OCI-LY3 (cell line): ENCODE measurements at regions not wholly inside any gene's neighbourhood (a gene's known extent, or its start where the extent isn't known, plus 50 kb on each side); places are given as distances from the start of the nearest gene placed in this dataset.

Source experiments
- H2AFZ ChIP-seq: fragments of 200-600, 300-600 bp; shearing (Covaris generic); 2 replicates; pipeline ENCODE4 v1.6.0; 2014; ENCODE audit warnings: antibody characterized with exemption, low read depth, low read length
- H3K27ac ChIP-seq: fragments of 200-600, 300-600 bp; sonication (generic); 2 replicates; pipeline ENCODE4 v1.5.1; 2014; ENCODE audit warnings: mild to moderate bottlenecking, low read length, moderate library complexity, mixed read lengths
- H3K27me3 ChIP-seq: fragments of 200-600, 300-600 bp; sonication (generic); 2 replicates; pipeline ENCODE4 v1.6.1; 2014; ENCODE audit warnings: low read depth, low read length, mixed read lengths
- H3K36me3 ChIP-seq: fragments of 200-600, 300-600 bp; sonication (generic); replicated peaks from 2 replicates; pipeline ENCODE3; 2014; ENCODE audit warnings: low read depth, low read length, mixed read lengths
- H3K4me1 ChIP-seq: fragments of 300-600, 200-600 bp; sonication (generic); 2 replicates; pipeline ENCODE4 v1.6.1; 2014; ENCODE audit warnings: low read length, mixed read lengths
- H3K4me2 ChIP-seq: fragments of 200-600, 300-600 bp; sonication (generic); 2 replicates; pipeline ENCODE4 v1.6.1; 2014; ENCODE audit warnings: low read length, mixed read lengths
- H3K4me3 ChIP-seq: fragments of 300-600, 200-600 bp; sonication (generic); 2 replicates; pipeline ENCODE4 v1.5.1; 2014; ENCODE audit warnings: antibody characterized with exemption, mild to moderate bottlenecking, low read length, moderate library complexity
- H3K79me2 ChIP-seq: fragments of 300-600, 200-600 bp; shearing (Covaris generic); 2 replicates; pipeline ENCODE4 v1.6.1; 2014; ENCODE audit warnings: mild to moderate bottlenecking, low read length, mixed read lengths
- H3K9ac ChIP-seq: fragments of 300-600, 200-600 bp; shearing (Covaris generic); 2 replicates; pipeline ENCODE4 v1.6.0; 2014; ENCODE audit warnings: mild to moderate bottlenecking, low read length, moderate library complexity
- H3K9me3 ChIP-seq: fragments of 200-600, 300-600 bp; shearing (Covaris generic); 2 replicates; pipeline ENCODE4 v1.6.1; 2014; ENCODE audit warnings: low read length, mixed read lengths; ENCODE audit not compliant: insufficient read depth
- H4K20me1 ChIP-seq: fragments of 200-600, 300-600 bp; sonication (generic); 2 replicates; pipeline ENCODE4 v1.6.1; 2016; ENCODE audit warnings: low read length, mixed read lengths; ENCODE audit not compliant: insufficient read depth
- EZH2phosphoT487 ChIP-seq: fragments of 200-600 bp; shearing (Covaris generic); IDR thresholded peaks from 2 replicates; pipeline ENCODE4 v1.6.1; 2018; ENCODE audit warnings: antibody characterized with exemption, mixed run types, low read depth
- TF ChIP-seq, protein P1 (sequence below): fragments of 200-600, 300-600 bp; sonication (generic); IDR thresholded peaks from 2 replicates; pipeline ENCODE4 v1.5.1; 2014; ENCODE audit warnings: antibody characterized with exemption, low read length, low read depth

DNA sequence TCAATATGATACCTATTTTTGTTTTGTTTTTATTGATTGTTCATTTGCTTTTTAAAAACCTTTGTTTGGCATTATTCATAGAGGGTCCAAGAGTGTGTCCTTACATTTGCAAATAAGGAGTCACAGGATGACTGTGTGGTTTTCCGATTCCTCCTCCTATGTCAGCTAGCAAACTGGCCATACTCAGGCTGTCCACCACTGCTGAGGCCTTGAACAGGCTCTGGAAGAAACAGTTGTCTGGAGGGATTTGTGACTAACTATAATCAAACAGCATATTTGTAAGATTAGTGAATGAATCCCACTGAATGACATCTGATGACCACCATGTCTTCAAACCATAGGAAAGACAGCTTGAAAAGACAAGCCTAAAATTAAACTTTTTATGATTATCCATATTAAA is 423.4 kb upstream of the ATP11B start:
- Histone ChIP-seq H3K4me1 (no peaks in the 10 kb centered on the region), H3K36me3 (no peaks in the 10 kb centered on the region), H3K9ac (no peak overlapping the region), H3K27me3 (no peaks in the 10 kb centered on the region), H3K9me3 (no peaks in the 10 kb centered on the region), H3K4me2 (no peak overlapping the region), H3K27ac (no peak overlapping the region), H3K79me2 (no peaks in the 10 kb centered on the region), H4K20me1 (no peaks in the 10 kb centered on the region), H2AFZ (no peak overlapping the region), H3K4me3 (no peak overlapping the region)
- no peak for TF ChIP-seq EZH2phosphoT487
- TF ChIP-seq, protein P1, sequence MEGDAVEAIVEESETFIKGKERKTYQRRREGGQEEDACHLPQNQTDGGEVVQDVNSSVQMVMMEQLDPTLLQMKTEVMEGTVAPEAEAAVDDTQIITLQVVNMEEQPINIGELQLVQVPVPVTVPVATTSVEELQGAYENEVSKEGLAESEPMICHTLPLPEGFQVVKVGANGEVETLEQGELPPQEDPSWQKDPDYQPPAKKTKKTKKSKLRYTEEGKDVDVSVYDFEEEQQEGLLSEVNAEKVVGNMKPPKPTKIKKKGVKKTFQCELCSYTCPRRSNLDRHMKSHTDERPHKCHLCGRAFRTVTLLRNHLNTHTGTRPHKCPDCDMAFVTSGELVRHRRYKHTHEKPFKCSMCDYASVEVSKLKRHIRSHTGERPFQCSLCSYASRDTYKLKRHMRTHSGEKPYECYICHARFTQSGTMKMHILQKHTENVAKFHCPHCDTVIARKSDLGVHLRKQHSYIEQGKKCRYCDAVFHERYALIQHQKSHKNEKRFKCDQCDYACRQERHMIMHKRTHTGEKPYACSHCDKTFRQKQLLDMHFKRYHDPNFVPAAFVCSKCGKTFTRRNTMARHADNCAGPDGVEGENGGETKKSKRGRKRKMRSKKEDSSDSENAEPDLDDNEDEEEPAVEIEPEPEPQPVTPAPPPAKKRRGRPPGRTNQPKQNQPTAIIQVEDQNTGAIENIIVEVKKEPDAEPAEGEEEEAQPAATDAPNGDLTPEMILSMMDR, result no peak

DNA sequence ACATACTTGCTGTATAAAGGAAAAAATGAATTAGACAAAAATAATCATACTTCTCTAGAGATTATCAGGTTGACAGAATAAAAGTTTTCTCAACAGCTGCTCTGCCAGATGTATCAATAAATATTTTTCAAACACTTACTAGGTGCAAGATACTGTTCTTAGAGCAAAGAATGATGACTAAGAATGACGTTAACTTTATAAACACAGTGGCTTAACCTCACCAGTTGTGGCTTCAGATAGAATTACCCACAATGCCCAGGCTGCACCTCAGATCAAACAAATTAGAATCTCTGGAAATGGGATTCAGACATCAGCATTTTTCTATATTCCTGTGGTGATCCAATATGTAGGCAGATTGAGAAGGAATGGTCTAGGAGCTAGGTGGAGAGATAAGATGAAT is 422.4 kb upstream of the ATP11B start:
- Histone ChIP-seq H3K79me2 (no peaks in the 10 kb centered on the region), H3K9ac (no peak overlapping the region), H4K20me1 (no peaks in the 10 kb centered on the region), H3K4me1 (no peaks in the 10 kb centered on the region), H2AFZ (no peak overlapping the region), H3K27me3 (no peaks in the 10 kb centered on the region), H3K27ac (no peak overlapping the region), H3K4me3 (no peak overlapping the region), H3K4me2 (no peak overlapping the region), H3K36me3 (no peaks in the 10 kb centered on the region), H3K9me3 (no peaks in the 10 kb centered on the region)
- no peak for TF ChIP-seq EZH2phosphoT487
- TF ChIP-seq, protein P1, result no peak

DNA sequence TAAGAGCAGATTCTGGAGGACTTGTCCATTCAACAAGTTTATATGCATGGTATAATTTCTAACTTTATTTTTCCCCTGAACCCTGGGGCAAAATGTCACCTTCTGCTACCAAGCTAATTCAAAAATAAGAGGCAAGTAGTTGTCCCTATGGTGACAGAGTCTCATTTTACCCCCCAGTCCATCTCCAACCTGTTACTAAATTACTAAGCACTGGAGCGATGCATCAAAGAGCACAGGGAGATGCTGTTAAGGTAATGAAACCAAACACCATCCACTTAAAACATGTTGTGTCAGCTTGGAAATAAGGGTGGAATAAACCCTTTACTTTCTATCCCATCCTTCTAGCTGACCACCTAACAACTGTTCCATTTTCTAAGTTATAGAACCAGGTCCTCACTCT is 417.4 kb upstream of the ATP11B start:
- Histone ChIP-seq H3K27me3 (no peaks in the 10 kb centered on the region), H4K20me1 (no peaks in the 10 kb centered on the region), H3K27ac (no peak overlapping the region), H3K9ac (no peak overlapping the region), H3K4me1 (no peaks in the 10 kb centered on the region), H2AFZ (no peak overlapping the region), H3K4me2 (no peak overlapping the region), H3K79me2 (no peaks in the 10 kb centered on the region), H3K4me3 (no peak overlapping the region), H3K9me3 (no peaks in the 10 kb centered on the region), H3K36me3 (no peaks in the 10 kb centered on the region)
- TF ChIP-seq EZH2phosphoT487, result no peak
- TF ChIP-seq, protein P1, result no peak

DNA sequence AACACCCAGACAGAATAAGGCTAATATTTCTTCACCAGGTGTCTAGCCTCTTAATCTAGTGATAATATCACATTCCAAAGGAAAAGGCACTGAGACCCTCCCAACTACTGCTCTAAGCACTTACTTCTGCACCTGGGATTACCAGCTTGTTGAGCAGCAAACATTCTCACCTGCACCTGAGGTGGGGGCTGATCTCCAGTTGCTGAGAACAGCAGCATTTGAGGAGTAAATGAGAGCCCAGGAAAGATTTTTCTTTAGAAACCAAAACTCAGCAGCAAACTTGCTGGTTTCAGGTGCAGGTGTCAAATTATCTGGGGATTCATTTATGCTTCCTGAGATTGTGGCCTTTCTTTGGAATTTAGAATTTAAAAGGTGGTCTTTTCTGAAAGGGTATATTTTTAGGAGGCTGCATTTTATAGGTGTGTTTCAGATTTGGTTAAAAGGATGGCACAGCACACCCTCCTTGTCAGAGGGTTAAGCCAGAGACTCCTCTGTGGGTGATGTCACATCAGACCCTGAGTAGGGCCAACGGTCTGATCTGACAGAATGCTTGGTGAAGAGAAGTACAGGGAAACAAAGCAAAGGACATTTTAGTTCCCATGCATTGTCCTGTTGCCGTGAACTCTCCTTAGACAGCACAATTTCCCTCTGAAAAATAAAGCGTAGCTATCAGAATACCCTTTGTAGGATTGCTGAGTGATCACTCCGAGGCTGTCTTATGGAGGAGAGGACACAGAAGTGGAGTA is 411.0 kb upstream of the ATP11B start:
- Histone ChIP-seq H4K20me1 (no peaks in the 10 kb centered on the region), H2AFZ (0 out of 2 replicates have a peak overlapping the region, but pooled peaks have one; percentile 9), H3K4me3 (no peak overlapping the region), H3K36me3 (no peaks in the 10 kb centered on the region), H3K27ac (no peak overlapping the region), H3K9ac (no peak overlapping the region), H3K9me3 (no peaks in the 10 kb centered on the region), H3K4me1 (peaks cover 9% of the 10 kb centered on the region), H3K27me3 (no peaks in the 10 kb centered on the region), H3K4me2 (no peak overlapping the region), H3K79me2 (no peaks in the 10 kb centered on the region)
- TF ChIP-seq EZH2phosphoT487, result no peak
- TF ChIP-seq, protein P1, result no peak
